ENCODE measurements at regions not wholly inside any gene's neighbourhood (a gene's known extent, or its start where the extent isn't known, plus 50 kb on each side); places are given as distances from the start of the nearest gene placed in this dataset.

GRCh38 chr1:29592731-29593130 is 356.4 kb downstream of the PTPRU start:
- TF ChIP-seq, protein P1, sequence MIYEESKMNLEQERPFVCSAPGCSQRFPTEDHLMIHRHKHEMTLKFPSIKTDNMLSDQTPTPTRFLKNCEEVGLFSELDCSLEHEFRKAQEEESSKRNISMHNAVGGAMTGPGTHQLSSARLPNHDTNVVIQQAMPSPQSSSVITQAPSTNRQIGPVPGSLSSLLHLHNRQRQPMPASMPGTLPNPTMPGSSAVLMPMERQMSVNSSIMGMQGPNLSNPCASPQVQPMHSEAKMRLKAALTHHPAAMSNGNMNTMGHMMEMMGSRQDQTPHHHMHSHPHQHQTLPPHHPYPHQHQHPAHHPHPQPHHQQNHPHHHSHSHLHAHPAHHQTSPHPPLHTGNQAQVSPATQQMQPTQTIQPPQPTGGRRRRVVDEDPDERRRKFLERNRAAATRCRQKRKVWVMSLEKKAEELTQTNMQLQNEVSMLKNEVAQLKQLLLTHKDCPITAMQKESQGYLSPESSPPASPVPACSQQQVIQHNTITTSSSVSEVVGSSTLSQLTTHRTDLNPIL (CRISPR knock-in tag; IDR thresholded peaks at IDR 0.05; ENCODE audit: low read depth), result no peak
- TF ChIP-seq PATZ1 (CRISPR knock-in tag; IDR thresholded peaks at IDR 0.05; ENCODE audit: borderline replicate concordance) (no peak), ZFP3 (CRISPR knock-in tag; IDR thresholded peaks at IDR 0.05) (no peak), ZFP30 (CRISPR knock-in tag; IDR thresholded peaks at IDR 0.05) (no peak), SNAI2 (CRISPR knock-in tag; IDR thresholded peaks at IDR 0.05) (no peak), ARNTL (CRISPR knock-in tag; IDR thresholded peaks at IDR 0.05; ENCODE audit: borderline replicate concordance, low read depth) (no peak), RARB (CRISPR knock-in tag; IDR thresholded peaks at IDR 0.05) (no peak), ZNF565 (CRISPR knock-in tag; conservative IDR thresholded peaks at IDR 0.05; ENCODE audit: low read depth) (no peak), ESRRG (CRISPR knock-in tag; IDR thresholded peaks at IDR 0.05) (no peak), ZC3H10 (CRISPR knock-in tag; IDR thresholded peaks at IDR 0.05) (no peak)
- TF ChIP-seq, protein P2, sequence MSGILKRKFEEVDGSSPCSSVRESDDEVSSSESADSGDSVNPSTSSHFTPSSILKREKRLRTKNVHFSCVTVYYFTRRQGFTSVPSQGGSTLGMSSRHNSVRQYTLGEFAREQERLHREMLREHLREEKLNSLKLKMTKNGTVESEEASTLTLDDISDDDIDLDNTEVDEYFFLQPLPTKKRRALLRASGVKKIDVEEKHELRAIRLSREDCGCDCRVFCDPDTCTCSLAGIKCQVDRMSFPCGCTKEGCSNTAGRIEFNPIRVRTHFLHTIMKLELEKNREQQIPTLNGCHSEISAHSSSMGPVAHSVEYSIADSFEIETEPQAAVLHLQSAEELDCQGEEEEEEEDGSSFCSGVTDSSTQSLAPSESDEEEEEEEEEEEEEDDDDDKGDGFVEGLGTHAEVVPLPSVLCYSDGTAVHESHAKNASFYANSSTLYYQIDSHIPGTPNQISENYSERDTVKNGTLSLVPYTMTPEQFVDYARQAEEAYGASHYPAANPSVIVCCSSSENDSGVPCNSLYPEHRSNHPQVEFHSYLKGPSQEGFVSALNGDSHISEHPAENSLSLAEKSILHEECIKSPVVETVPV (CRISPR knock-in tag; IDR thresholded peaks at IDR 0.05), result no peak
